ENCODE measurements at regions not wholly inside any gene's neighbourhood (a gene's known extent, or its start where the extent isn't known, plus 50 kb on each side); places are given as distances from the start of the nearest gene placed in this dataset.

- Histone ChIP-seq H3K27ac (no peak overlapping the region), H3K4me3 (no peak overlapping the region), H3K4me1 (no peaks in the 10 kb centered on the region), H3K9me3 (no peaks in the 10 kb centered on the region), H3K27me3 (no peaks in the 10 kb centered on the region), H3K9ac (ENCODE audit: low read depth in 2 of 2, low read length in 2 of 2) (no peak overlapping the region), H3K36me3 (no peaks in the 10 kb centered on the region)
- intact Hi-C loops (cut with DNase I): no loop called here
- DNase-seq: no peak
- no peak for TF ChIP-seq CTCF (IDR thresholded peaks at IDR 0.05)
These were observed 353.0 kb downstream of the NDFIP2 start for GRCh38 chr13:79833991-79834390.

DNA sequence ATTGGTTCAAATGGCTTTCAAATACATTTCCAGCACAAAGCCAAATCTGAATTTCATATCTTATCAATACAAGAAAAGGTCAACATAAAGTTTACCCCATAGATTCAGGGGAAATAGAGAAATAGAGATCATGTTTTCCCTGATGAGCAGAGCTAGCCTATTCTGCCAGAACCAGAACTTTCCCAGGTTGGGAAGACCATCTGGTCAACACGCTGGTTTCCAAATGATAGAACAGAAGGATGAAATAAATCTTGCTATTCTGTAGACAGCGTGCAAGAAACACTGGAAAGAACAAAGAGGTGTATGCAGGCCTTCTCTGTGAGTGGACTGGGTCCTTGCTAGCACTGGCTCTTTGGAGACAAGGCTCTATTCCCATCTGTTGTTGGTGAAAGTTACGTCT is 350.6 kb downstream of the NDFIP2 start:
- intact Hi-C loops (cut with DNase I): no loop called here
- H3K4me1 ChIP-seq: no peaks in the 10 kb centered on the region

DNA sequence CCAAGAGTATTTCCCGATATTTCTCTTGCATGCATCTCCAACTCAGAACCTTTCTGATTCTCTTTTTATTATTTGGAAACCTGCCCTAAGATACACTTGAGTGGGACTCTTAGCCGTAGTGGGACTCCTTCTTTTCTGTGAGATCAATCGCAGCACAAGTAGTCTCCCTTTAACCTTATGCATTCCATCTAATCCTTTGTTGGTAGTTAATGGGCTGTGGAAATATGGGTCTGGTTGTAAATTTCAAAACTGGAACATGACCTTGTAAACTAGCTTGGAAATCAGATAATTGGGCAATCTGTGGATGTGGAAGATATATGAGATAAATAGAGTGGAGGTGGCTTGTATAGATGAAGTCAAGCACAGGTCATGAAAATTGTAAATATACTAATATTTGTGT is 350.0 kb downstream of the NDFIP2 start:
- H3K9me3 ChIP-seq: no peaks in the 10 kb centered on the region
- DNase-seq: no peak
- H3K4me1 ChIP-seq: no peaks in the 10 kb centered on the region
- H3K36me3 ChIP-seq: no peaks in the 10 kb centered on the region
- no peaks in the 10 kb centered on the region for H3K27me3 ChIP-seq
- no peak overlapping the region for H3K9ac ChIP-seq (ENCODE audit: low read depth in 2 of 2, low read length in 2 of 2)
- TF ChIP-seq CTCF (IDR thresholded peaks at IDR 0.05): no peak
- H3K4me3 ChIP-seq: no peak overlapping the region
- intact Hi-C loops (cut with DNase I): no loop called here
- no peak overlapping the region for H3K27ac ChIP-seq

More for the DNA sequence above, 350.6 kb downstream of the NDFIP2 start:
- Histone ChIP-seq H3K27ac (no peak overlapping the region), H3K4me3 (no peak overlapping the region), H3K36me3 (no peaks in the 10 kb centered on the region), H3K9me3 (no peaks in the 10 kb centered on the region), H3K27me3 (no peaks in the 10 kb centered on the region), H3K9ac (ENCODE audit: low read depth in 2 of 2, low read length in 2 of 2) (no peak overlapping the region)
- no peak for TF ChIP-seq CTCF (IDR thresholded peaks at IDR 0.05)
- no peak for DNase-seq

DNA sequence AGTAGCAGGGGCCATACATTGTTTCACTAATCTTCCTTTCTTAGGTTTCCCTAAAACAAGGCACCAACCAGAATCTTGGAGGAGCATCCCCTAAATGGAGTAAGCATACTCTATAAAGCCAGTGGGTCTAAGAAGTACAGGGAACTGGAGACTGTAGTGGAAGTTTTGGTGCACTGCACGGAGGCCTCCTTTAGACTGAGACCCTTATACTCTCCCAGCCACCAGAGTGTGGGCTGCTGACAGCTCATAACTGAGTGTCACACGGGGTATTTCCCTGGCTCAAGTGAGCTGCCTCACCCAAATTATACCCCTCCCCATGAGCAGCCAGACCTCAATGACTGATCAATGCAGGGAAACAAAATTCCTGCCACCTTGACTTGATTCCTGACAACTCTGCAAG is 349.5 kb downstream of the NDFIP2 start:
- Histone ChIP-seq H3K27ac (no peak overlapping the region), H3K9ac (ENCODE audit: low read depth in 2 of 2, low read length in 2 of 2) (no peak overlapping the region), H3K9me3 (no peaks in the 10 kb centered on the region), H3K27me3 (no peaks in the 10 kb centered on the region), H3K4me3 (no peak overlapping the region), H3K36me3 (no peaks in the 10 kb centered on the region), H3K4me1 (no peaks in the 10 kb centered on the region)
- no peak for DNase-seq
- TF ChIP-seq CTCF (IDR thresholded peaks at IDR 0.05): no peak
- intact Hi-C loops (cut with DNase I): no loop called here

DNA sequence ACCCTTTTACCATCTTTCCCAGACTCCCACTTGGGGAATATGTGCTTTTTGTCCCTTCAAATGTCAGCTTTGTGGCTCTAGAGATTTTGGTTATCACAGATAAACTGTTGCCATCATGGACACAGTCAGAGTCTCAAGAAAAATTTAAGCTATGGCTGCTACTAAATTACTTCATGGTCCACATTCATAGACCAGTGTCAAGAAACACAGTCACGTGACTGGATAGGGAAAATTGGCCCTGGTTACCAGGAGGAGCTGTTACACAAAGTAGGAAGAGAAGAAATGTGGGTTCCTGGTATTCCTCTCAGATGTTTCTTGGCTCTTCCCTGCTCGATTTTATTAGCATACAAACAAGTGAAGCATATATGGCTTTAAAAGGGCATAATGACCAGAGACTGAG is 348.9 kb downstream of the NDFIP2 start:
- Histone ChIP-seq H3K27me3 (no peaks in the 10 kb centered on the region), H3K36me3 (no peaks in the 10 kb centered on the region), H3K4me3 (no peak overlapping the region), H3K9me3 (no peaks in the 10 kb centered on the region), H3K4me1 (no peaks in the 10 kb centered on the region), H3K9ac (ENCODE audit: low read depth in 2 of 2, low read length in 2 of 2) (no peak overlapping the region), H3K27ac (no peak overlapping the region)
- no peak for DNase-seq
- no peak for TF ChIP-seq CTCF (IDR thresholded peaks at IDR 0.05)
- intact Hi-C loops (cut with DNase I): no loop called here

- Histone ChIP-seq H3K9me3 (no peaks in the 10 kb centered on the region), H3K27ac (no peak overlapping the region), H3K27me3 (no peaks in the 10 kb centered on the region), H3K9ac (ENCODE audit: low read depth in 2 of 2, low read length in 2 of 2) (no peak overlapping the region), H3K36me3 (no peaks in the 10 kb centered on the region), H3K4me1 (no peaks in the 10 kb centered on the region), H3K4me3 (no peak overlapping the region)
- DNase-seq: no peak
- intact Hi-C loops (cut with DNase I): no loop called here
- TF ChIP-seq CTCF (IDR thresholded peaks at IDR 0.05): no peak
These were observed 345.0 kb downstream of the NDFIP2 start for GRCh38 chr13:79825959-79826358.

Measured in colonic mucosa (tissue), 4 donors.